Transverse colon (tissue), 4 donors: ENCODE measurements at regions not wholly inside any gene's neighbourhood (a gene's known extent, or its start where the extent isn't known, plus 50 kb on each side); places are given as distances from the start of the nearest gene placed in this dataset.

ENCODE experiments used
- DNase-seq: peaks from one replicate; pipeline ENCODE4 v3.0.0-alpha.2; 2019
- H3K27ac ChIP-seq, 4 donors: fragments of 200-600 bp; sonication (generic); 2 replicates each; pipeline ENCODE4 v1.5.1; 2016 to 2018; ENCODE audit warnings: inconsistent platforms in 4 of 4
- H3K27me3 ChIP-seq: fragments of 200-600 bp; sonication (generic); 2 replicates; pipeline ENCODE4 v1.5.1; 2017; ENCODE audit warnings: inconsistent platforms
- H3K36me3 ChIP-seq, 4 donors: fragments of 200-600 bp; sonication (generic); 2 replicates each; pipeline ENCODE4 v1.5.1; 2017 to 2019; ENCODE audit warnings: inconsistent platforms in 4 of 4
- H3K4me1 ChIP-seq, 4 donors: fragments of 200-600 bp; sonication (generic); 2 replicates each; pipeline ENCODE4 v1.5.1; 2017 to 2020; ENCODE audit warnings: inconsistent platforms in 4 of 4
- H3K4me3 ChIP-seq, 4 donors: fragments of 200-600 bp; sonication (generic); 1 replicate in 1 of 4; 2 replicates in 3 of 4; pipeline versions ENCODE4 v1.5.1 to v1.6.1; 2017 to 2019; ENCODE audit warnings: inconsistent platforms in 4 of 4
- H3K9me3 ChIP-seq, 2 donors: fragments of 200-600 bp; sonication (generic); 2 replicates each; pipeline ENCODE4 v1.5.1; 2017 to 2019; ENCODE audit warnings: inconsistent platforms in 2 of 2
- EP300 ChIP-seq: sonication (generic); formaldehyde crosslinking; IDR thresholded peaks from one replicate; pipeline ENCODE4 v1.6.1; 2017; ENCODE audit warnings: antibody characterized with exemption, low read depth
- POLR2A ChIP-seq: fragments of 450-650 bp; IDR thresholded peaks from one replicate; pipeline ENCODE4 v1.6.1; 2016; ENCODE audit warnings: antibody characterized with exemption, mild to moderate bottlenecking, moderate library complexity
- POLR2AphosphoS5 ChIP-seq, 3 donors: sonication (generic); formaldehyde crosslinking; IDR thresholded peaks; one replicate each; pipeline ENCODE4 v1.6.1; 2016; ENCODE audit warnings: antibody characterized with exemption in 3 of 3
- WGBS, 2 donors: methylation state at CpG; one replicate each; pipeline ENCODE4 v1.1.5; 2018; ENCODE audit warnings: low coverage in 1 of 2; 5-methylcytosine and 5-hydroxymethylcytosine counted together
- in situ Hi-C, 4 donors: fragments of 200-750 bp; cut with MboI; loops; one replicate each; pipeline versions ENCODE4 v1.15.0 to v1.15.1; 2017; ENCODE audit warnings: low sequenced_read_pairs in 3 of 4, low pct_ligation_motif_present in 1 of 4, low pct_unique_long_range_greater_than_20kb in 1 of 4
- intact Hi-C: fragments of 100-400 bp; cut with DNase I; formaldehyde crosslinking; loops from one replicate; pipeline ENCODE4 v1.15.1; 2023; ENCODE audit warnings: low total_unique reads
- TF ChIP-seq, protein P1 (sequence below), 5 experiments: fragments of 200-600 bp in 3 of 5; fragments of 450-650 bp in 2 of 5; sonication (generic) in 3 of 5; IDR thresholded peaks; 1 replicate in 2 of 5; 2 replicates in 3 of 5; pipeline ENCODE4 v1.5.1; 2016 to 2017; ENCODE audit warnings: antibody characterized with exemption in 5 of 5, inconsistent platforms in 3 of 5, mild to moderate bottlenecking in 2 of 5, moderate library complexity in 1 of 5

DNA sequence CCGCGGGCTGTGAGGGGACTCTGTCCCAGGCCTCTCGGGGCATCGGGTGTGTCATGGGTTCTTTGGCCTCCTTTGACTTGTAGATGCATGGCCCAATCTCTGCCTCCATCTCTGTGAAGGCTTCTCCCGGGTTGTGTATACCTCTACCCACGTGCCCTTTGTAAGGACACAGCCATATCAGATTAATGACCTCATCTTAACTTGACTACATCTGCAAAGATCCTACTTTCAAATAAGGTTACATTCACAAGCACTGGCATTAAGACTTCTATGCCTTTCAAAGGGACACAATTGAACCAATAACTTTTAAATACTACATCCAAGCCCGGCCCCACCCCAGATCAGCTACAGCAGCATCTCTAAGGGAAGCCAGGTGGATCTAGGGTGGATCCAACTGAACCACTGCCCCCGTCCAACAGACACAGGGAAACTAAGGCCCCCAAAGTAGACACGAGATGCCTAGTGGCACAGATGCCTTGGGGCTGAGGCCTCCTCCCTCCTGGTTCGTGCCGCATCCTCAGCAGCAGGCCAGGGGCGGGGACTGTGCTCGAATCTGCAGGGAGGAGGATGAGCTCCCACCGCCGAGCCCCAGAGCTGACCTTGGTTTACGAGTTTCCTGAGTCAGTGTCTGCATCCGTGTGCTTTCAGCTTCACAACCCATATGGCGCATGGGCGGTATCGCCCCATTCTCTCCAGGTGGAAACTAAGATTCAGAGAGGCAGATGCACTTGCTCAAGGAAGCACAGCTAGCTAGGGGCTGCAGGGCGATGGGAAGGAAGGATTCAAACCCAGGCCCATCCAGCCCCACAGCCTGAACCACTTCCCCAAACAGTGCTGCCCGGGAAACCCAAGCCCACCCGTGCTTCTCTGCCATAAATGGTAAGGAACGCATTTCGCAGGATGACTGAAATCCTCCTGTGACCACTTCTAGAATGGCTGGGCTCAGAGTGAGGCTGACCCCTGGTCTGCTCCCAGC lies 353.3 kb downstream of the C16orf95 start:
- in situ Hi-C loops (no loop called here), intact Hi-C loops (no loop called here)
- no peak for TF ChIP-seq EP300
- H3K36me3 ChIP-seq = no peaks in the 10 kb centered on the region
- no peak overlapping the region for H3K27ac ChIP-seq
- no peaks in the 10 kb centered on the region for H3K9me3 ChIP-seq
- no peak overlapping the region for H3K4me3 ChIP-seq
- no peaks in the 10 kb centered on the region for H3K4me1 ChIP-seq
- DNase-seq = no peak
- 78% methylated on average over 25 of the region's 25 CpGs; no CpG with 5 or more reads in 1 of the 2 donors for WGBS, 2 donors
- peaks cover 12% of the 10 kb centered on the region for H3K27me3 ChIP-seq

DNA sequence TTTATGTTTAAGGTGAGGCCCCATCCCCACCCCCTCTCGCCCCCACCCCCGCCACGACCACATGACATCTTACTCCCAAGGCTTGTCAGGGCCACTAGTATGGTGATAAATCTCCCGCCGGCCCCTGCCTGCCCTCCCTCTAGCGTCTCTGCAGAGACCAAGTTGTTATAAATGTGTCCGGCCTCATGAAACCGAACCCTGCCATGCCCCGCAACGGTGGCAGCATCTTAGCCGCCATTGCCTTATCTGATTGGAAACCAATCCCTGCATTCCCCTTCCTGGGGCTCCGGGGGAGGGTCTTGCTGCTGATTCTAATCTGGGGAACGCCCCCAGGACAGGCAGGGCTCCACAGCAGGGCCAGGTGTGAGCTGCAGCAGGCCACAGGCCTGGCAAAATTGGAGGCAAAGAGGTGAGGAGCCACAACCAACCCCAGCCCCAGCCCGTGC lies 352.4 kb downstream of the C16orf95 start:
- intact Hi-C loops = no loop called here
- TF ChIP-seq EP300 (no peak), POLR2A (no peak), POLR2AphosphoS5 (IDR thresholded peaks at IDR 0.05) (no peak)
- TF ChIP-seq, protein P1, sequence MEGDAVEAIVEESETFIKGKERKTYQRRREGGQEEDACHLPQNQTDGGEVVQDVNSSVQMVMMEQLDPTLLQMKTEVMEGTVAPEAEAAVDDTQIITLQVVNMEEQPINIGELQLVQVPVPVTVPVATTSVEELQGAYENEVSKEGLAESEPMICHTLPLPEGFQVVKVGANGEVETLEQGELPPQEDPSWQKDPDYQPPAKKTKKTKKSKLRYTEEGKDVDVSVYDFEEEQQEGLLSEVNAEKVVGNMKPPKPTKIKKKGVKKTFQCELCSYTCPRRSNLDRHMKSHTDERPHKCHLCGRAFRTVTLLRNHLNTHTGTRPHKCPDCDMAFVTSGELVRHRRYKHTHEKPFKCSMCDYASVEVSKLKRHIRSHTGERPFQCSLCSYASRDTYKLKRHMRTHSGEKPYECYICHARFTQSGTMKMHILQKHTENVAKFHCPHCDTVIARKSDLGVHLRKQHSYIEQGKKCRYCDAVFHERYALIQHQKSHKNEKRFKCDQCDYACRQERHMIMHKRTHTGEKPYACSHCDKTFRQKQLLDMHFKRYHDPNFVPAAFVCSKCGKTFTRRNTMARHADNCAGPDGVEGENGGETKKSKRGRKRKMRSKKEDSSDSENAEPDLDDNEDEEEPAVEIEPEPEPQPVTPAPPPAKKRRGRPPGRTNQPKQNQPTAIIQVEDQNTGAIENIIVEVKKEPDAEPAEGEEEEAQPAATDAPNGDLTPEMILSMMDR (IDR thresholded peaks at IDR 0.05) = no peak
- in situ Hi-C loops = no loop called here
- DNase-seq = no peak
- Histone ChIP-seq H3K4me3 (no peak overlapping the region), H3K27ac (no peak overlapping the region), H3K36me3 (no peaks in the 10 kb centered on the region), H3K9me3 (no peaks in the 10 kb centered on the region), H3K4me1 (no peaks in the 10 kb centered on the region), H3K27me3 (peaks cover 4% of the 10 kb centered on the region)
- 79% methylated on average over 13 of the region's 14 CpGs; no CpG with 5 or more reads in 1 of the 2 donors for WGBS, 2 donors

DNA sequence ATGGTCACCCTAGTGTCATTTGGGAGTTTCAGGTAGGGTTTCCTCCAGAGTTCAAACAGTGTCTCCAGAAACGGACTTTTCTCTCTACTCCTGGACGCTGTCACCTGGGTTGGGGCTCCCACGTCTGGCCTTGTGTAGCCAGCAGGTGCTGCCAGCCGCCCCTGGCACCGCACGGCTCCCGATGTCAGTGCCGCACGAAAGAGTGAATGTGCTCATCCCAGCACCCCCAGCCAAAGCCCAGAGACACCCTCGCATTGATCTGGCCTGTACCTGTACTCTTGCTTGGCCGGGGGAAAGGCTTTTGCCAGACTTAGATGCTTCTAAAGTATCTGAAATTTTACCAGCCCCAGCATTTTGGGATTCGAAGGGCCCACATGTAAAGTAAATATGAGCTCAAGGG lies 351.9 kb downstream of the C16orf95 start:
- in situ Hi-C loops (no loop called here), intact Hi-C loops (no loop called here)
- Histone ChIP-seq H3K27me3 (peaks cover 4% of the 10 kb centered on the region), H3K9me3 (no peaks in the 10 kb centered on the region), H3K36me3 (no peaks in the 10 kb centered on the region), H3K4me1 (no peaks in the 10 kb centered on the region), H3K27ac (no peak overlapping the region), H3K4me3 (no peak overlapping the region)
- TF ChIP-seq, protein P1 (IDR thresholded peaks at IDR 0.05) = no peak
- TF ChIP-seq POLR2AphosphoS5 (IDR thresholded peaks at IDR 0.05) = no peak
- no peak for TF ChIP-seq POLR2A
- no peak for TF ChIP-seq EP300
- 85% methylated on average over 12 of the region's 12 CpGs; no CpG with 5 or more reads in 1 of the 2 donors for WGBS, 2 donors
- DNase-seq = no peak

DNA sequence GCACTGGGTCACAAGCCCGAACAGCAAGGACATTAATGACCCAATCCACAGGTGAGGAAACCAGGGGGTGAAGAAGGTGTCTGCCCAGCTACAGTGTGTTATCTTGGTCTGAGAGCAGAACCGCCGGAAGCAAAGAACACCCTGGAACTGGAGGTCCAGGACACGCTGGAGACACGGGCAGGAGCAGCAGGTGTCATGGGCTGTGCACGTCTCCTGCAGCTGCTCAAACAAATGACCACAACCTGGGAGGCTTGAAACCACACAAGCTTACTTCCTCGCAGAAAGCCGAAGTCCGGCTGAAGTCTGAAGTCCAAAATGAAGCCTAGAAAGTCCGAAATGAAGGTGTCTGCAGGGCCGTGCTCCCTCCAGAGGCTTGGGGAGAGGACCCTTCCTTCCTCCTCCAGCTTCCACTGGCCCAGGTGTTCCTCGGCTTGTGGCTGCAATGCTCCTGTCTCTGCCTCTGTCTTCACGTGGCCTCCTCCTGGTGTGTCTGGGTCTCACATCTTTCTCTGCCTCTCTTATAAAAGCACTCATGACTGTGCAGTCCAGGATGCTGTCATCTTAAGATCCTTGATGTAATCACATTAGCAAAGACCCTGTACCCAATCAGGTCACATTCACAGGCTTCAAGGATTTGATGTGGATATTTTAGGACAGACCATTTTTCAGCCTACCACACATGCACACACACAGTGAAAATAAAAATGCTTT lies 351.2 kb downstream of the C16orf95 start:
- no peak for DNase-seq
- in situ Hi-C loops = no loop called here

More for the DNA sequence above, 351.2 kb downstream of the C16orf95 start:
- 59% methylated on average over 13 of the region's 13 CpGs; no CpG with 5 or more reads in 1 of the 2 donors for WGBS, 2 donors
- Histone ChIP-seq H3K27ac (no peak overlapping the region), H3K4me1 (no peaks in the 10 kb centered on the region), H3K27me3 (peaks cover 2% of the 10 kb centered on the region), H3K9me3 (no peaks in the 10 kb centered on the region), H3K36me3 (no peaks in the 10 kb centered on the region), H3K4me3 (no peak overlapping the region)
- intact Hi-C loops = no loop called here
- TF ChIP-seq POLR2AphosphoS5 (IDR thresholded peaks at IDR 0.05) = no peak
- no peak for TF ChIP-seq POLR2A
- TF ChIP-seq, protein P1 (IDR thresholded peaks at IDR 0.05) = no peak
- TF ChIP-seq EP300 = no peak
